ENCODE measurements at regions not wholly inside any gene's neighbourhood (a gene's known extent, or its start where the extent isn't known, plus 50 kb on each side); places are given as distances from the start of the nearest gene placed in this dataset.
"Not testable (repeated sequence)": the region's sequence is repeated elsewhere in the genome, so short reads cannot be mapped to it uniquely, and the experiment has no call there.

GRCh38 chr16:8452941-8453340, 137.4 kb downstream of the TMEM114 start:
- ATAC-seq (no peak), DNase-seq (no peak)

GRCh38 chr16:8436931-8437330, 153.4 kb downstream of the TMEM114 start:
- no peak for DNase-seq
- ATAC-seq = no peak

- no peak for DNase-seq
Observed at GRCh38 chr16:8431783-8432182, 158.5 kb downstream of the TMEM114 start.

GRCh38 chr16:8430401-8430800, 159.9 kb downstream of the TMEM114 start:
- no peak for ATAC-seq
- DNase-seq = no peak

More at GRCh38 chr16:8431783-8432182, 158.5 kb downstream of the TMEM114 start:
- ATAC-seq = no peak

- ATAC-seq = no peak
- DNase-seq = no peak
Observed at GRCh38 chr16:8426569-8426968, 163.7 kb downstream of the TMEM114 start.

- no peak for DNase-seq
- ATAC-seq = no peak
Observed at GRCh38 chr16:8417145-8417544, 173.2 kb downstream of the TMEM114 start.

GRCh38 chr16:8408855-8409567, 181.3 kb downstream of the TMEM114 start:
- ATAC-seq (no peak), DNase-seq (no peak)

GRCh38 chr16:8407351-8407750, 183.0 kb downstream of the TMEM114 start:
- ATAC-seq = no peak
- DNase-seq = no peak

GRCh38 chr16:8403978-8404749, 186.1 kb downstream of the TMEM114 start:
- DNase-seq (no peak), ATAC-seq (no peak)

GRCh38 chr16:8402981-8403843, 187.1 kb downstream of the TMEM114 start:
- DNase-seq (no peak), ATAC-seq (no peak)

GRCh38 chr16:8400683-8401082, 189.6 kb downstream of the TMEM114 start:
- not testable (repeated sequence) for DNase-seq, ATAC-seq

GRCh38 chr16:8398548-8398947, 191.8 kb downstream of the TMEM114 start:
- DNase-seq (no peak), ATAC-seq (no peak)

- no peak for DNase-seq
- ATAC-seq = no peak
Observed at GRCh38 chr16:8397223-8397622, 193.1 kb downstream of the TMEM114 start.

GRCh38 chr16:8396463-8396862, 193.8 kb downstream of the TMEM114 start:
- no peak for ATAC-seq
- no peak for DNase-seq

- ATAC-seq = no peak
- no peak for DNase-seq
Observed at GRCh38 chr16:8391257-8391656, 199.1 kb downstream of the TMEM114 start.

- no peak for ATAC-seq
Observed at GRCh38 chr16:8388684-8389083, 201.6 kb downstream of the TMEM114 start.

GRCh38 chr16:8381814-8382213, 208.5 kb downstream of the TMEM114 start:
- no peak for ATAC-seq
- no peak for DNase-seq

More at GRCh38 chr16:8388684-8389083, 201.6 kb downstream of the TMEM114 start:
- DNase-seq = no peak

- no peak for DNase-seq
- ATAC-seq = no peak
Observed at GRCh38 chr16:8380311-8380710, 210.0 kb downstream of the TMEM114 start.

- DNase-seq (no peak), ATAC-seq (no peak)
Observed at GRCh38 chr16:8377864-8378263, 212.4 kb downstream of the TMEM114 start.

- no peak for DNase-seq
- no peak for ATAC-seq
Observed at GRCh38 chr16:8376858-8377257, 213.5 kb downstream of the TMEM114 start.

GRCh38 chr16:8376430-8376829, 213.9 kb downstream of the TMEM114 start:
- no peak for ATAC-seq
- DNase-seq = no peak

- ATAC-seq = no peak
Observed at GRCh38 chr16:8375232-8375587, 215.1 kb downstream of the TMEM114 start.

More at GRCh38 chr16:8375232-8375587, 215.1 kb downstream of the TMEM114 start:
- no peak for DNase-seq
